Psoas muscle (tissue), 7 donors: ENCODE measurements at regions not wholly inside any gene's neighbourhood (a gene's known extent, or its start where the extent isn't known, plus 50 kb on each side); places are given as distances from the start of the nearest gene placed in this dataset.

Experiments
- ATAC-seq, 4 donors: fragments of 200-7000 bp; cut with Tn5 transposase; one replicate each; pipeline ENCODE4 v1.9.1; 2020; ENCODE audit warnings: moderate library complexity in 3 of 4, mild to moderate bottlenecking in 2 of 4
- DNase-seq, 2 donors: peaks; one replicate each; pipeline ENCODE4 v3.0.0-alpha.2; 2020
- H3K27ac ChIP-seq: fragments of 200-600 bp; one replicate; pipeline ENCODE4 v1.8.0; 2022
- H3K27me3 ChIP-seq, 3 donors: fragments of 200-600 bp in 1 of 3; one replicate each; pipeline versions ENCODE4 v1.6.1 to v1.8.0; 2013 to 2022; ENCODE audit warnings: low read length in 2 of 3, mild to moderate bottlenecking in 2 of 3, moderate library complexity in 1 of 3; ENCODE audit not compliant: insufficient read depth in 3 of 3
- H3K36me3 ChIP-seq, 2 donors: fragments of 200-600 bp in 1 of 2; one replicate each; pipeline versions ENCODE4 v1.6.1 to v1.8.0; 2013 to 2022; ENCODE audit warnings: low read depth in 1 of 2, mild to moderate bottlenecking in 1 of 2, moderate library complexity in 1 of 2; ENCODE audit not compliant: insufficient read depth in 1 of 2
- H3K4me1 ChIP-seq: fragments of 200-600 bp; one replicate; pipeline ENCODE4 v1.8.0; 2022
- H3K4me3 ChIP-seq: fragments of 200-600 bp; one replicate; pipeline ENCODE4 v1.8.0; 2022; ENCODE audit warnings: mild to moderate bottlenecking
- H3K9me3 ChIP-seq: fragments of 200-600 bp; one replicate; pipeline ENCODE4 v1.8.0; 2022
- CTCF ChIP-seq: fragments of 200-600 bp; IDR thresholded peaks from one replicate; pipeline ENCODE4 v1.8.0; 2022; ENCODE audit warnings: antibody characterized with exemption
- WGBS, 3 donors: extraction: QIAGEN DNeasy Blood & Tissue Kit; methylation state at CpG; one replicate each; pipeline versions ENCODE4 v1.1.6 to v1.1.7; 2013; 5-methylcytosine and 5-hydroxymethylcytosine counted together
- intact Hi-C, 2 donors: fragments of 100-400 bp; cut with DNase I; formaldehyde crosslinking; loops; one replicate each; pipeline versions ENCODE4 v1.11.0 to v1.14.2; 2022
- donor health status: healthy with polysubstance abuse.
- donor health status: DM: no; HTN: no; CAD: no; lungs with moderate emphysema.
- donor health status: Bipolar disorder and iron deficiency.
- donor health status: healthy.
- donor health status: DM: yes; HTN: yes; CAD: no.
- donor health status: DM: no; HTN: no; CAD: no.
- donor health status: DM: yes; HTN: yes; CAD: no.

- Histone ChIP-seq H3K36me3 (no peaks in the 10 kb centered on the region), H3K9me3 (no peaks in the 10 kb centered on the region), H3K27ac (no peak overlapping the region), H3K4me1 (no peaks in the 10 kb centered on the region), H3K4me3 (no peak overlapping the region), H3K27me3 (peaks cover 0 to 8% (median 0%) of the 10 kb centered on the region in 3 donors)
- DNase-seq (no peak), ATAC-seq (no peak)
- whole genome bisulfite sequencing, 3 donors = 79 to 86% (median 81%) methylated on average over 4 of the region's 4 CpGs
- intact Hi-C loops = no loop called here
- no peak for TF ChIP-seq CTCF
Observed at GRCh38 chr2:7444626-7445025, 527.4 kb downstream of the RNF144A start.

- intact Hi-C loops = no loop called here
- no peak overlapping the region for H3K27ac ChIP-seq
- H3K27me3 ChIP-seq = no peaks in the 10 kb centered on the region
- H3K4me1 ChIP-seq = no peaks in the 10 kb centered on the region
- no peaks in the 10 kb centered on the region for H3K36me3 ChIP-seq
- H3K4me3 ChIP-seq = no peak overlapping the region
- DNase-seq (no peak), ATAC-seq (no peak)
- 89 to 90% (median 90%) methylated on average over 11 of the region's 11 CpGs for WGBS, 3 donors
- no peak for TF ChIP-seq CTCF
- H3K9me3 ChIP-seq = no peaks in the 10 kb centered on the region
Observed at GRCh38 chr2:7448578-7449264, 531.5 kb downstream of the RNF144A start.

- no peaks in the 10 kb centered on the region for H3K27me3 ChIP-seq
- ATAC-seq (no peak), DNase-seq (no peak)
- H3K4me3 ChIP-seq = no peak overlapping the region
- H3K36me3 ChIP-seq = no peaks in the 10 kb centered on the region
- no peaks in the 10 kb centered on the region for H3K4me1 ChIP-seq
- TF ChIP-seq CTCF = no peak
- no peaks in the 10 kb centered on the region for H3K9me3 ChIP-seq
- no peak overlapping the region for H3K27ac ChIP-seq
- intact Hi-C loops = no loop called here
Observed at GRCh38 chr2:7449298-7449697, 532.1 kb downstream of the RNF144A start.

DNA sequence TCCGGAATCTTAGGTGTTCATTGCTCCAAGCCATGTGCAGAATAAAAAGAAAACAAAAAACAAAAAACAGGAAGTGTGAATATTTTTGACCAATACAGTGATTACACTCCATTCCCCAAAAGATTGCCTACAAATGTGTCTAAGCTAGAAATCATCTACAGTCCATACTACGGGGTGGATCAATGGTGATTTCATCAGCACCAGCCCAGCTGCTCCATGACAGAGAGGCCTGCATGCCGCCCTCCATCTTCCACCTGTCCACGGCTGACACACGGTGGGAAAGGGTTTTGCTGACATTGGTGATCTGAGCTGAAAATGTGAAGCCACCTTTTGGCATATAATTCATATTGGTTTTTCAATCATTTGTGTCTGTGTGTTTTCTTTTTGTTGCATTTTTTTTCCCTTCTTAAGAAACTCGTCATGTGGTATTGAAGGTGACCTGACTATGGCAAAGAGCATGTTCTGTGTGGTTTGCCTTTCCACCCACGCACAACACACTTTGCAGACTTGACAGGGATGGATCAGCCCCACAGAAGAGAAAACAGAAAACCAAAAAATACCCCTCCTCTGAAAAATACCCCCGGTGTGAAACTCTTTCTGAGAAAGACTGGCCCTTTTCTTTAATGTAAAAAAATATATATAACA lies 533.1 kb downstream of the RNF144A start:
- WGBS, 3 donors = 70 to 79% (median 76%) methylated on average over 8 of the region's 8 CpGs
- H3K27ac ChIP-seq = no peak overlapping the region
- intact Hi-C loops = no loop called here

More for the DNA sequence above, 533.1 kb downstream of the RNF144A start:
- ATAC-seq (no peak), DNase-seq (no peak)
- H3K36me3 ChIP-seq = no peaks in the 10 kb centered on the region
- no peaks in the 10 kb centered on the region for H3K27me3 ChIP-seq
- H3K4me3 ChIP-seq = no peak overlapping the region
- TF ChIP-seq CTCF = no peak
- H3K9me3 ChIP-seq = no peaks in the 10 kb centered on the region
- no peaks in the 10 kb centered on the region for H3K4me1 ChIP-seq
